ENCODE measurements at regions not wholly inside any gene's neighbourhood (a gene's known extent, or its start where the extent isn't known, plus 50 kb on each side); places are given as distances from the start of the nearest gene placed in this dataset.
A peak's percentile ranks its signal among the peaks of the same experiment; 100 is the strongest.

DNA sequence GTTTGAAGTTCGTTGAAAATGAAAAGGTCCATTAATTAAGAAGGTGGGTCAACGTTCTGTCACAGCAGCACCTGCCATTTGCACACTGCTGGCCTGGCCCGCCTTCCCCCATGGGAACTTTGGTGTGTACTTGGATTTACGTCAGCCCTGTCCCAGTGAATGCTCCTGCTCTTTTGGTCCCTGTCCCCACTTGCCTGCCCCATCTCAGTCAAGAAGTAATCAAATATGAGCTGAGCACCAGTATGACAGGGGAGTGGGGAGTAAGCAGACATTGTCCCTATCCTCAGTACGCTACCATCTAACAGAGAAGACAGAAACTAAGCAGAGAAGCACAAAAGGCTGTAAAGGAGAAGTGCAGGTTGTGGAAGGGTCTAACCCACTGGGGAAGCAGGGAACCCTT lies 65.1 kb downstream of the SLC4A3 start:
- no peak overlapping the region for H2AFZ ChIP-seq (ENCODE audit: low read length)
- no peak overlapping the region for H3K9ac ChIP-seq (ENCODE audit: low read length)
- H3K27me3 ChIP-seq (ENCODE audit: low read length), result no peaks in the 10 kb centered on the region
- H3F3A ChIP-seq (ENCODE audit: low read length, unreplicated experiment), result peaks cover 7% of the 10 kb centered on the region
- no TSS peak for BruUV-seq (replicated peaks)
- no peaks in the 10 kb centered on the region for H3K9me3 ChIP-seq (ENCODE audit: low read length)
- H3K36me3 ChIP-seq (ENCODE audit: low read depth, low read length), result no peaks in the 10 kb centered on the region
- H3K4me3 ChIP-seq (ENCODE audit: low read length), result no peak overlapping the region
- H3K79me2 ChIP-seq (ENCODE audit: low read length), result no peaks in the 10 kb centered on the region
- no peak for TF ChIP-seq EZH2 (IDR thresholded peaks at IDR 0.05; ENCODE audit: low read length, unreplicated experiment)
- TF ChIP-seq EZH2phosphoT487 (IDR thresholded peaks at IDR 0.05; ENCODE audit: borderline replicate concordance, low read length), result no peak
- TF ChIP-seq, protein P1, sequence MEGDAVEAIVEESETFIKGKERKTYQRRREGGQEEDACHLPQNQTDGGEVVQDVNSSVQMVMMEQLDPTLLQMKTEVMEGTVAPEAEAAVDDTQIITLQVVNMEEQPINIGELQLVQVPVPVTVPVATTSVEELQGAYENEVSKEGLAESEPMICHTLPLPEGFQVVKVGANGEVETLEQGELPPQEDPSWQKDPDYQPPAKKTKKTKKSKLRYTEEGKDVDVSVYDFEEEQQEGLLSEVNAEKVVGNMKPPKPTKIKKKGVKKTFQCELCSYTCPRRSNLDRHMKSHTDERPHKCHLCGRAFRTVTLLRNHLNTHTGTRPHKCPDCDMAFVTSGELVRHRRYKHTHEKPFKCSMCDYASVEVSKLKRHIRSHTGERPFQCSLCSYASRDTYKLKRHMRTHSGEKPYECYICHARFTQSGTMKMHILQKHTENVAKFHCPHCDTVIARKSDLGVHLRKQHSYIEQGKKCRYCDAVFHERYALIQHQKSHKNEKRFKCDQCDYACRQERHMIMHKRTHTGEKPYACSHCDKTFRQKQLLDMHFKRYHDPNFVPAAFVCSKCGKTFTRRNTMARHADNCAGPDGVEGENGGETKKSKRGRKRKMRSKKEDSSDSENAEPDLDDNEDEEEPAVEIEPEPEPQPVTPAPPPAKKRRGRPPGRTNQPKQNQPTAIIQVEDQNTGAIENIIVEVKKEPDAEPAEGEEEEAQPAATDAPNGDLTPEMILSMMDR (conservative IDR thresholded peaks at IDR 0.05; ENCODE audit: low read depth, low read length), result no peak
- DNase-seq (no peak), ATAC-seq (no peak)
- intact Hi-C loops (cut with micrococcal nuclease), result no loop called here
- H3K9me2 ChIP-seq (replicated peaks; ENCODE audit: low read length), result no peaks in the 10 kb centered on the region
- ChIA-PET CTCF (no interaction called here), POLR2A (ENCODE audit: unreplicated experiment) (no interaction called here)
- H3K27ac ChIP-seq (ENCODE audit: low read length), result no peak overlapping the region
- H3K4me2 ChIP-seq (ENCODE audit: low read length), result no peak overlapping the region
- H3K4me1 ChIP-seq (ENCODE audit: insufficient read depth, low read length), result peaks cover 35% of the 10 kb centered on the region
- H4K20me1 ChIP-seq (ENCODE audit: low read length), result no peaks in the 10 kb centered on the region

DNA sequence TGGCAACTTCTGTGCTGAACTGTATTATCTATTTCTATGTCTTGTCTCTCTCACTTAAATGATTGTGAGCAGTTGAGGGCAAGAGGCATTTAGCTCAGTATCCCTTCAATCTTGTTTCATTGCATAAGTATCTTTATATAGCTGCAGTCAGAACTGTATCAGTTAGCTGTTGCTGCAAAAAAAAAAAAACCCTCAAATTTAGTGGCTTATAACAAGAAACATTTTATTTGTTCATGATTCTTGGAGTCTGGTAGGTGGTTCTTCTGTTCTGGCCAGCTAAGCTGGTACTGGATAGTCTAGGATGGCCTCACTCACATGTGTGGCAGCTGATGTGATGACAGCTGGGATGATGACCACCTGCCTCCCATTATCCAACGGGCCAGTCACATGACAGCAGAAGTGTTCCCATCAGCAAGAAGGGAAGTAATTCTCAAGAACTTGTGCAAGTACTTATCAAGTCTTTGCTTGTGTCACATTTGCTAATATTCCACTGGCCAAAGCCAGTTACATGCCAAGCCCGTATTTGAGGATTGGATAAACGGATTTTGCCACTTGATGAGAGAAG lies 67.8 kb downstream of the SLC4A3 start:
- Histone ChIP-seq H3K27me3 (ENCODE audit: low read length) (no peaks in the 10 kb centered on the region), H4K20me1 (ENCODE audit: low read length) (no peaks in the 10 kb centered on the region), H3K79me2 (ENCODE audit: low read length) (no peaks in the 10 kb centered on the region), H2AFZ (ENCODE audit: low read length) (no peak overlapping the region), H3F3A (ENCODE audit: low read length, unreplicated experiment) (no peaks in the 10 kb centered on the region), H3K9me2 (replicated peaks; ENCODE audit: low read length) (no peaks in the 10 kb centered on the region), H3K4me2 (ENCODE audit: low read length) (no peak overlapping the region), H3K9me3 (ENCODE audit: low read length) (no peaks in the 10 kb centered on the region), H3K36me3 (ENCODE audit: low read depth, low read length) (no peaks in the 10 kb centered on the region), H3K27ac (ENCODE audit: low read length) (no peak overlapping the region), H3K4me1 (ENCODE audit: insufficient read depth, low read length) (peaks cover 29% of the 10 kb centered on the region), H3K4me3 (ENCODE audit: low read length) (no peak overlapping the region), H3K9ac (ENCODE audit: low read length) (no peak overlapping the region)
- POLR2A ChIA-PET (ENCODE audit: unreplicated experiment), result no interaction called here
- CTCF ChIA-PET, result interaction anchor here (0.9 kb wide), 1 partner anchor 166 kb away, joined by 4 read pairs; no protein-coding TSS in a partner anchor
- ATAC-seq (no peak), DNase-seq (no peak)
- intact Hi-C loops (cut with micrococcal nuclease), result no loop called here
- TF ChIP-seq EZH2 (IDR thresholded peaks at IDR 0.05; ENCODE audit: low read length, unreplicated experiment), result no peak
- TF ChIP-seq, protein P1 (conservative IDR thresholded peaks at IDR 0.05; ENCODE audit: low read depth, low read length), result no peak
- TF ChIP-seq EZH2phosphoT487 (IDR thresholded peaks at IDR 0.05; ENCODE audit: borderline replicate concordance, low read length), result no peak
- BruUV-seq (replicated peaks), result no TSS peak

DNA sequence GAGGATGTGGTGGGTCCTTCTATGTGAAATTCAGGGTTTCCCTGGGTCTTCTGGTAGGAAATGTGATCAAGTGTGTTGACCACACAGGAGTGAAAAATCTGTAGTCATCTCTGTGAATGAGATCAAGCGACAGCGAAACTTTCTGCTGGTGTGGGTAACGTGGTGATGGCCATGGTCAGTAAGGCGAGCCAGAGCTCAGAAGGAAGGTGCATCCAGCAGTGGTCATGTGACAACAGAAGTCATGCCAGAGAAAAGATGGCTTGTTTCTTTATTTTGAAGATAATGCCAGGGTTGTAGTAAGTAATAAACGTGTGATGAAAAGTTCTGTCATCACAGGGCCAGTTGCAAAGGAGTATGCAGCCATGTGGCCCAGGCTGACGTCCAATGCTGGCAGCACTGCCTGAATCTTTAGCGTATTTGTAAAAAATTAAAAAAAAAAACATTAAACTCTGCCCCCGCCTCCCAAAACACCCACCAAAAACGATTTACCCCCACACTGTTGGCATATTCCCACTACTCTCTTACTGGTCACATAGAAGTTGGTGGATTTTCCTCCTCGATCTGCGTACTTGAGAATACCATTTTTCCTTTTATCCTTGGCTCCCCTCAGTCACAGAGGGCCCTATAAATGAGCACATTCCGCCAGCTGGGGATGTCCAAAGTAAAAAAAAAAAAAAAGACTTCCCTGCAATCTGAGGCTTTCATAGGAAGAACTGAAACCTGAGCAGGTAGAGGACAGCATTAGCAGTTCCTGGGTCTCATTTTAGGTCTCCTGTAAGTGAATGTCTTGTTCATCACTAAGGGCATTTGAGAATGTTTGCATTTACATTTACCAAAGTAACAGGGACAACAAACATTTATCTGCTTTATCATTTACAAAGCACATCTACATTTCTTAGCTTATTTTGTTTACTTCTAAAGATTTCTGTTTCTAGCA lies 70.6 kb downstream of the SLC4A3 start:
- Histone ChIP-seq H2AFZ (ENCODE audit: low read length) (0 out of 2 replicates have a peak overlapping the region, but pooled peaks have one; percentile 17), H3K9ac (ENCODE audit: low read length) (no peak overlapping the region)

More for the DNA sequence above, 70.6 kb downstream of the SLC4A3 start:
- intact Hi-C loops (cut with micrococcal nuclease), result no loop called here
- peak overlapping the region; percentile 63 for H3K4me2 ChIP-seq (ENCODE audit: low read length)
- H3K79me2 ChIP-seq (ENCODE audit: low read length), result no peaks in the 10 kb centered on the region
- peaks cover 16% of the 10 kb centered on the region for H3K4me1 ChIP-seq (ENCODE audit: insufficient read depth, low read length)
- H3K9me3 ChIP-seq (ENCODE audit: low read length), result no peaks in the 10 kb centered on the region
- no peaks in the 10 kb centered on the region for H3F3A ChIP-seq (ENCODE audit: low read length, unreplicated experiment)
- ChIA-PET CTCF (no interaction called here), POLR2A (ENCODE audit: unreplicated experiment) (no interaction called here)
- no peaks in the 10 kb centered on the region for H4K20me1 ChIP-seq (ENCODE audit: low read length)
- no TSS peak for BruUV-seq (replicated peaks)
- no peak for TF ChIP-seq EZH2 (IDR thresholded peaks at IDR 0.05; ENCODE audit: low read length, unreplicated experiment)
- TF ChIP-seq, protein P1 (conservative IDR thresholded peaks at IDR 0.05; ENCODE audit: low read depth, low read length), result no peak
- TF ChIP-seq EZH2phosphoT487 (IDR thresholded peaks at IDR 0.05; ENCODE audit: borderline replicate concordance, low read length), result no peak
- peak overlapping the region; percentile 17 for H3K27ac ChIP-seq (ENCODE audit: low read length)
- ATAC-seq (peak; percentile 31), DNase-seq (no peak)
- no peaks in the 10 kb centered on the region for H3K36me3 ChIP-seq (ENCODE audit: low read depth, low read length)
- no peaks in the 10 kb centered on the region for H3K9me2 ChIP-seq (replicated peaks; ENCODE audit: low read length)
- no peaks in the 10 kb centered on the region for H3K27me3 ChIP-seq (ENCODE audit: low read length)
- no peak overlapping the region for H3K4me3 ChIP-seq (ENCODE audit: low read length)
